ENCODE measurements at regions not wholly inside any gene's neighbourhood (a gene's known extent, or its start where the extent isn't known, plus 50 kb on each side); places are given as distances from the start of the nearest gene placed in this dataset.
"Not testable (repeated sequence)": the region's sequence is repeated elsewhere in the genome, so short reads cannot be mapped to it uniquely, and the experiment has no call there.

GRCh38 chr3:20637729-20638128, 451.7 kb upstream of the SGO1 start:
- DNase-seq (ENCODE audit: low read depth), result no peak

- no peak for DNase-seq (ENCODE audit: low read depth)
These were observed 436.3 kb upstream of the SGO1 start for GRCh38 chr3:20622304-20622703.

- not testable (repeated sequence) for DNase-seq (ENCODE audit: low read depth)
These were observed 432.6 kb upstream of the SGO1 start for GRCh38 chr3:20618621-20619020.

- not testable (repeated sequence) for DNase-seq (ENCODE audit: low read depth)
These were observed 432.2 kb upstream of the SGO1 start for GRCh38 chr3:20618181-20618580.

DNA sequence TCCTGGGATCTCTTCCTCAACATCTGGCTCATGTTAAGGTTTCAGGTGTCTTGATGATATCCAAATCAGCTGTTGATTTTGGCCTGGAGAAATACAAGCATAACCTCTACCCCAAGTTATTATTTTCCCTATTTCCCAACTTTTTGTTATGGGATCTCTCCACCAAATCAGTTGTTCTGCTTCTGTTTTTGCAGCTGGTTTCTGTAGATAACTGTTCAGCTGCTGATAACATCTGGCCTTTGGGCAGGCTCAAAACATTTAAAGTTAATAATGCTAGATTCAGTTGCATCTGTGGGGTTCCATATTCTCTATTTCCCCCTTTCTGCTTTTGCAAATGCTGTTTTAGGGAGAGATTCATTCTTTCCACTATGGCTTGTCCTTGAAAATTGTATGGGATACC, 430.0 kb upstream of the SGO1 start:
- not testable (repeated sequence) for DNase-seq (ENCODE audit: low read depth)

DNA sequence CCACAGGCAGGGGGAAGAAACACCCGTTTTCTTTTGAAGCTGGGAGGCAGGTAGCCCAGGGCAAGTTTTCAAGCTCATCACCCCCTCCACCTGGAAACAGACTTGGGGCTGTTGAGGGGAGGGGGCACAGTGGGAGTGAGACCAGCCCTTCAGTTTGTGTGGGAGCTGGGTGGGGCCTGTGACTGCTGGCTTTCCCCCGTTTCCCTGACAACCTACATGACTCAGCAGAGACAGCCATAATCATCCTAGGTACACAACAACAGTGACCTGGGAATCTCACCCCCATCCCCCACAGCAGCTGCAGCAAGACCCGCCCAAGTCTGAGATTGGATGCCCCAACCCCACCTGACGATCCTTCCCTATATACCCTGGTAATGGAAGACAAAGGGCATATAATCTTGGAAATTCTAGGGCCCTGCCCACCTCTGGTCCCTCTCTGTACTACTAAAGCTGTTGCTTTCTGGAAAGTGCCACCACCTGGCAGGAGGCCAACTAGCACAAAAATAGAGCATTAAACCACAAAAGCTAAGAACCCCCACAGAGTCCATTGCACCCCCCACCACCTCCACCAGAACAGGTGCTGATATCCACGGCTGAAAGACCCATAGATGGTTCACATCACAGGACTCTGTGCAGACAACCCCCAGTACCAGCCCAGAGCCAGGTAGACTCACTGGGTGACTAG, 422.2 kb upstream of the SGO1 start:
- DNase-seq (ENCODE audit: low read depth), result no peak

DNA sequence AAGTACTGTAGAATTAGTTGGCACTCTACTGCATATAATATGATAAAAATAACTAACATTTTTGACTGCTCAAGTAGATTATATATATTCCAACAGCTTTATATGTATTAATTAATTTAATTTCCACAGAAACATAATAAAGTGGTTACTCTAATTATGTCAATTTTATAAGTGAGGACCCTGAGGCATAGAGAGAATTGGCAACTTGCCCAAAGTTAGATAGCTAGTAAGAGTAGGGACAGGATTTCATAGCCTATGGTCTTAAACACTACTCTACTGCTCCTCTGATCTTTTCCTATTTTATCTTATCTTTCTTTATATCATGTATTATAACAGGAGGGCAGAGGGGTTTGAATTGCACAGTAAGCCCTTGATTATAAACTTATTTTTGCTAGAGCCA, 418.7 kb upstream of the SGO1 start:
- no peak for DNase-seq (ENCODE audit: low read depth)

GRCh38 chr3:20589275-20589674, 403.3 kb upstream of the SGO1 start:
- no peak for DNase-seq (ENCODE audit: low read depth)

DNA sequence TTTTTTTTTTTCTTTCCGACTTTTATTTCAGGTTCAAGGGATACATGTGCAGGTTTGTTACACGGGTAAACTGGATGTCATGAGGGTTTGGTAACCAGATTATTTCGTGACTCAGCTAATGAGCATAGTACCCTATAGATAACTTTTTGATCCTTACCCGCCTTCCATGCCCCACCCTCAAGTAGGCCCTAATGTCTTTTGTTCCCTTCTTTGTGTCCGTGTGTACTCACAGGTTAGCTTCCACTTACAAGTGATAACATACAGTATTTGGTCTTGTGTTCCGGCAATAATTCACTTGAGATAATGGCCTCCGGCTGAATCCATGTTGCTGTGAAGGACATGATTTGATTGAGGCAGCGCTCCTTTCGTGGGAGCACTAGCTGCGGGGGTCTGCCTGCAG, 402.8 kb upstream of the SGO1 start:
- no peak for DNase-seq (ENCODE audit: low read depth)

DNA sequence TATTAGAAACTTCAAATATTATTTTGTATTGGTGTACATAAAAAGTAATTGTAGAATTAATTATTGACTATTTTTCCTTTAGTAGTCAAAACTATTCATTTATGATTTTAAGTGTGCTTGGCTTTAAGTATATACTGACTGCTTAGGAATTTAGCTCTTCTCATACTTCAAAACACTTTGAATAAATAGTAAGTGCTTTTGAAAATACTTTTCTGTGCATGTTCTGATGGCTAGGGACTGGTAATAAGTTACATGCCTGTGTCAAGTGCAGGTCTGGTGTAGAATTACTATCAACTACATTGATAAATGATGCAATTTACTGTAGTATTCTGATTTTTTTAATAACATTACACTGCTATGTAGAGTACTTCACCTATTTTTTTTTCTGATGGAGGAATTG, 397.6 kb upstream of the SGO1 start:
- no peak for DNase-seq (ENCODE audit: low read depth)

DNA sequence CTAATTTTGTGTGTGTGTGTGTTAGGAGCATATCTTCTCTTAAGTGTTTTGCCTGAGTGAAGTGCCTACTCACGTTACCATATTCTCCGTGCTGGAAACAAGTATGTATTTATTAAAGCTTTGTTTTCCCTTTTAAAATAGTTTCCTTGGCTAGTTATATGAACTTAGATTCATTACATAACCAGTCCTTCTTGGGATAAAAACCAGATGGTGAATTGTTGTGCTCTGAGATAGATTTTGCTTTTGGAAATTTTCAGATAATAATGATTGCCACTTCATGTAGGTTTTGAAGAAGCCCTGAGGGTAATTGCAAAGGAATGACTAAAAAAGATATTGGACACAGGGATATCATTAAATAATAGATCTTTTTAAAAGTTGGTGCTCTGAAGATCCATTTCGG, 390.2 kb upstream of the SGO1 start:
- no peak for DNase-seq (ENCODE audit: low read depth)

DNA sequence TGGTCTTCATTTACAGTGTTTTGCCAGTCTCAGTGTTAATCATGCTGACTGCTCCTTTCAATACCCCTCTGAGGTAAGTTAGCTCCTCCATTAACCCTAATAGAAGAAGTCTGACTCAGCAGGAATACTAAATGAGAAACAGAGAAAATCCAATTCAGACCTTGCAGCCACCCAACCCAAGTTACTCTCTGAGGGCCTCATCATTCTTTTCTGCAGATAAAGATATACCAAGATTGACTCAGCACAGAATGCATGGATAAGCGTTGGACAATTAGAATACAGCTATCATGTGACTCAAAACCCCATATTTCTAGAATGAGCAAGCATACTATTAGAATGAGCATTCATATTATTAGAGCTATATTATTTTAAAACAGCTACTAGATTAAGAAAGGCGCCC, 389.1 kb upstream of the SGO1 start:
- no peak for DNase-seq (ENCODE audit: low read depth)

- DNase-seq (ENCODE audit: low read depth), result no peak
These were observed 388.7 kb upstream of the SGO1 start for GRCh38 chr3:20574746-20575145.

DNA sequence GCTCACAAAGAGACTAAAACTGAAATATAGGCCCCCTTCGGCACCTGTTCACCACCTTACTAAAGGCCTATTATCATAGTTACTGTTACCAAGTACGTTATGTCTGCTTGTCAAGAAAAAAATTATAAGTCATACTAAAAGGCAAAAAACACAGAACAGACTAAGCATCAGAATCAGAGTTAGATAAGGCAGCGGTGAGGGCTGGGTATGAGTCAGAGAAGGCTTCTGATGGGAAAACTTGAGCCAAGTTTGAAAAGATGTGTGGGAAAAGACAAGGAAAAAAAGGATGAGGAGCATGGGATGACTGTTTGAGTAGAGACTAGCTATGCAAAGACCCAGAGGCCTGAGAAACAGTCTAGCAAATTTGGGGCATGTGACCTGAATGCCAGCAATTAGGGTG, 387.2 kb upstream of the SGO1 start:
- DNase-seq (ENCODE audit: low read depth), result no peak

GRCh38 chr3:20572473-20572872, 386.5 kb upstream of the SGO1 start:
- DNase-seq (ENCODE audit: low read depth), result no peak

DNA sequence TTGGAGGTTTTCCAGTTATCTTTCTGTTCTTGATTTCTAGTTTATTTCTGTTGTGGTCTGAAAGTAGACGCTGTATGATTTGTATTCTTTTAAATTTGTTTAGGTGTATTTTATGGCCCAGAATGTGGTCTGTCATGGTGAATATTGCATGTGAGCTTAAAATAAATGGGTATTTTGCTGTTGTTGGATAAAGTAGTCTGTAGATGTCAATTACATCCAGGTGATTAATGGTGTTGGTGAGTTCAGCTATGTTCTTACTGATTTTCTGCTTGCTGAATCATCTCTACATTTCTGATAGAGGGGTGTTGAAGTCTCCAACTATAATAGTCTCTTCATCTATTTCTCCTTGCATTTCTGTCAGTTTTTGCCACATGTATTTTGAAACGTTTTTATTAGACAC, 383.3 kb upstream of the SGO1 start:
- no peak for DNase-seq (ENCODE audit: low read depth)

GRCh38 chr3:20564966-20565365, 379.0 kb upstream of the SGO1 start:
- no peak for DNase-seq (ENCODE audit: low read depth)

- DNase-seq (ENCODE audit: low read depth), result no peak
These were observed 378.0 kb upstream of the SGO1 start for GRCh38 chr3:20563985-20564384.

- DNase-seq (ENCODE audit: low read depth), result no peak
These were observed 377.2 kb upstream of the SGO1 start for GRCh38 chr3:20563251-20563650.

DNA sequence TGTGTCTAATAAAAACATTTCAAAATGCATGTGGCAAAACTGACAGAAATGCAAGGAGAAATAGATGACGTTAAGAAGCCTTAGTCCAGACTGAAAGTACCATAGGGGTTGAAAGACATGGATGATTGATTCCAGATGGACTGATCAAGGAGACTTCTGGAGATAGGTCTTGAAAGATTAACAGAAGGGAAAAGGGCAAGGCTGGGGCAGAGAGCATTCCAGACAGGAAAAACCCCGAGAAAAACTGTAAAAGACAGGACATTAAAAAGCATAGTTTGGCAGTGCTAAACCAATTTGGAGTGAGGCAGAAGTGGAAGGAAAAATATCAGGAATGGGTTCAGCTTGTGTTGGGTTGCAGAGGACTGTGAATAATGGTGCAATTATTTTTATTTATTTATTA, 375.2 kb upstream of the SGO1 start:
- DNase-seq (ENCODE audit: low read depth), result no peak

GRCh38 chr3:20560446-20560845, 374.4 kb upstream of the SGO1 start:
- not testable (repeated sequence) for DNase-seq (ENCODE audit: low read depth)

DNA sequence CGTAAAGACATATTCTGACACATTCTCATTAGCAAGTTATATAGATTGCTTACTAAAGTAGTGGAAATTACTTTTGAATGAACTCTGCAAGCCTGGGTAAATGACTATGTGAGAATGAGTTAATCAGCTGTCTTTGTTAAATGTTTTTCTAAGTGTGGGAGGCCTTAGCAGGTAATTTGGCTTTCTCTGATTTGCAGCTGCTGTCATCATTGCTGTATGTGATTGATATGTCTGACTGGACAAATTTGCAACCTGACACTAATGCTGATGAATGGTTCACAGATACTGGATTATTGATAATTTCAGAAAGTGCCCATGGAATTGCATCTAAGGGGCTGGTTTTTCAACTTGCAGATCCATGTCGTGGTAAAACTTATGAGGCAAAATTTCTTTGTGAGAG, 372.2 kb upstream of the SGO1 start:
- no peak for DNase-seq (ENCODE audit: low read depth)

DNA sequence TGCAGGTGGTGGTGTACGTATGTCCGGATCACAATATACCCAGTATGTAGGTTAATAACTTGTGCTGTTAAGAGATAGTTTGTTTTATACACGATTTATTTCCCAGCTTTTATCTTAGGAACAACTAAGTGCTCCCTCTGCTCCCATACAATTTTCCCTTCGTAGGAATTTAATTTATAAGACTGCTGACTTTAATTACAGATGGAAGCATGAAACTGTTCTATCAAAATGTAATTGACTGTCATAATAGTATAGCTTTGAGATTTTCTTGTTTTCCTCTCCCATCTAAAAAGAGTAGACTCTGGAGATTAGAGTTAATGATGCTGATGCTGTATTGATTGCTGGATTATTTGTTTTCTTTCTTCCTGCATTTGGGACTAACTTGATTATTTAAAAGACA, 370.7 kb upstream of the SGO1 start:
- DNase-seq (ENCODE audit: low read depth), result no peak

DNA sequence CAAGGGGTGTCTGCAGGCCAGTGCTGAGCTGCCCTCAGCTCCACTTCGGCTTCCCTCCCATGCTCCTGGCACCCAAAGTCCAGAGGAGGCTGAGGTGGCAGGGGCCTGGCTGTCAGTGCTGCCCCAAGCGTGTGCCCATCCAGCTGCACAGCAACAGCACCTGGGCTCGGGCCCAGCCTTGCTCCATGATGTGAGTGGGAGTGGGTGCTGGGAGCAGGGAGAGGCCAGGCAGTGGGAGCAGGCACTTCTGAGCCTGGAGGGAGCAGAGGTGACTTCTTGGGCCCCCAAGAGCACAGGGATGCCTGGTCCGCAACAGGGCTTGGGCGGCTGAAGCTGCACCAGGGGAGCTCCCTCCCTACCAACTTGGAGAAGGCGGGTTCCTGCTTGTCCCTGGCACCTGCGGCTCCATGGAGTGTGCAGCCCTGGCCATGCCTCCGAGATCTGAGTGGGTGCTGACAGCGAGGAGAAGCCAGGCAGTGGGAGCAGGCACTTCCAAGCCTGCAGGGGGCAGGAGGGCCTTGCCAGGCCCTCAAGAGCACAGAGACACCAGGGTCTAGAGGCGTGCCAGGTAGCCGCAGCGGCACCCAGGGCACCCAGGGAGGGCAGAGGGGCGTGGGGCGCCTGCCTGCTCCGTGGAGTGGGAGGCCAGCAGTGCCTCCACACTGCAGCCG, 366.7 kb upstream of the SGO1 start:
- DNase-seq (ENCODE audit: low read depth), result no peak
